K562 (cell line): ENCODE measurements at regions not wholly inside any gene's neighbourhood (a gene's known extent, or its start where the extent isn't known, plus 50 kb on each side); places are given as distances from the start of the nearest gene placed in this dataset.

Source experiments
- ATAC-seq: fragments of 200-7000 bp; cut with Tn5 transposase; 3 replicates; pipeline ENCODE4 v1.9.1; 2020; ENCODE audit warnings: moderate library complexity
- BruUV-seq: library from RNA; stranded (reverse); fragments of 400-500 nt; replicated peaks from 2 replicates; lab custom pipeline; 2021; lab: Mats Ljungman, UMichigan
- CTCF ChIA-PET: fragments of 300-600 bp; formaldehyde crosslinking; extraction: SDS; loops from one replicate; lab custom pipeline; 2021; ENCODE audit warnings: low intra/inter-chr PET ratio; lab: Yijun Ruan, JAX
- POLR2A ChIA-PET: fragments of 300-600, 350-650 bp; sonication (Branson Sonifier 250); formaldehyde crosslinking; extraction: SDS; loops from one replicate; lab custom pipeline; 2021; ENCODE audit warnings: antibody characterized with exemption, inconsistent platforms; lab: Yijun Ruan, JAX
- DNase-seq, 4 experiments: peaks; one replicate each; pipeline versions ENCODE4 v3.0.0 to v3.0.0-alpha.2; 2011 to 2018; ENCODE audit warnings: low spot score in 3 of 4, mixed read lengths in 3 of 4; ENCODE audit errors: extremely low read depth in 1 of 4
- FAIRE-seq: peaks from 2 replicates; lab custom pipeline; 2011; peaks lifted over from hg19 to GRCh38; lab: Jason Lieb, UNC
- H2AFZ ChIP-seq: 2 replicates; pipeline ENCODE4 v1.6.0; 2011; ENCODE audit warnings: low read depth, low read length, control low read depth, inconsistent platforms
- H3K27ac ChIP-seq: fragments of 200-600 bp; 3 replicates; pipeline ENCODE4 v1.8.0; 2011; ENCODE audit warnings: low read depth, mild to moderate bottlenecking, control low read depth, inconsistent platforms, low read length, moderate library complexity, mixed read lengths; ENCODE audit errors: extremely low read depth
- H3K27me3 ChIP-seq, 2 experiments: fragments of 300-600 bp in 1 of 2; 2 replicates in 1 of 2; 3 replicates in 1 of 2; pipeline versions ENCODE4 v1.6.0 to v1.8.0; 2011; ENCODE audit warnings: inconsistent platforms in 2 of 2, low read length in 2 of 2, mild to moderate bottlenecking in 1 of 2, mixed read lengths in 1 of 2, moderate library complexity in 1 of 2; ENCODE audit not compliant: control insufficient read depth in 2 of 2, insufficient read depth in 2 of 2
- H3K36me3 ChIP-seq: fragments of 300-600 bp; 3 replicates; pipeline ENCODE4 v1.8.0; 2011; ENCODE audit warnings: mild to moderate bottlenecking, low read length, inconsistent platforms; ENCODE audit not compliant: control insufficient read depth, insufficient read depth
- H3K4me1 ChIP-seq, 2 experiments: fragments of 200-600 bp in 1 of 2; replicated peaks in 1 of 2; 2 replicates in 1 of 2; 3 replicates in 1 of 2; pipeline versions ENCODE4 v1.5.1 to v1.8.0; 2011; ENCODE audit warnings: inconsistent platforms in 2 of 2, low read length in 2 of 2, mild to moderate bottlenecking in 1 of 2, mixed read lengths in 1 of 2, moderate library complexity in 1 of 2; ENCODE audit not compliant: control insufficient read depth in 2 of 2, insufficient read depth in 2 of 2
- H3K4me2 ChIP-seq: 2 replicates; pipeline ENCODE4 v1.6.1; 2011; ENCODE audit warnings: low read length, control low read depth, inconsistent platforms, mixed read lengths; ENCODE audit not compliant: insufficient read depth
- H3K4me3 ChIP-seq: fragments of 200-600 bp; sonication (generic), shearing (Covaris generic); 2 replicates; pipeline ENCODE4 v1.5.1; 2016; ENCODE audit warnings: control low read depth, inconsistent platforms
- H3K79me2 ChIP-seq: fragments of 200-600 bp; 3 replicates; pipeline ENCODE4 v1.8.0; 2011; ENCODE audit warnings: low read length, inconsistent platforms; ENCODE audit not compliant: control insufficient read depth, insufficient read depth
- H3K9ac ChIP-seq, 2 experiments: 2 replicates each; pipeline versions ENCODE4 v1.6.0 to v1.6.1; 2011; ENCODE audit warnings: low read depth in 2 of 2, low read length in 2 of 2, control low read depth in 1 of 2, inconsistent platforms in 1 of 2, mild to moderate bottlenecking in 1 of 2, mixed read lengths in 1 of 2; ENCODE audit not compliant: insufficient read depth in 1 of 2
- H3K9me1 ChIP-seq: one replicate; pipeline ENCODE4 v1.6.0; 2011; ENCODE audit warnings: inconsistent platforms, mild to moderate bottlenecking, low read length, moderate library complexity; ENCODE audit not compliant: control insufficient read depth, insufficient read depth
- H3K9me3 ChIP-seq: replicated peaks from 2 replicates; pipeline ENCODE4 v1.5.1; 2011; ENCODE audit warnings: low read depth, low read length, inconsistent platforms; ENCODE audit not compliant: control insufficient read depth, insufficient read depth
- H4K20me1 ChIP-seq: replicated peaks from 2 replicates; pipeline ENCODE4 v1.6.1; 2011; ENCODE audit warnings: low read length, inconsistent platforms, mixed read lengths; ENCODE audit not compliant: control insufficient read depth, insufficient read depth
- BCOR ChIP-seq: fragments of 450-650 bp; IDR thresholded peaks from 2 replicates; pipeline ENCODE4 v1.6.1; 2016
- CBX2 ChIP-seq: fragments of 200-600 bp; sonication (generic); IDR thresholded peaks from one replicate; pipeline ENCODE4 v1.6.1; 2012; ENCODE audit warnings: mild to moderate bottlenecking, low read length, inconsistent platforms; ENCODE audit not compliant: insufficient read depth, poor library complexity, severe bottlenecking
- SMAD4 ChIP-seq: fragments of 250-450 bp; sonication (Bioruptor Pico); conservative IDR thresholded peaks from 2 replicates; pipeline ENCODE4 v1.8.0; 2021; ENCODE audit warnings: inconsistent platforms, mild to moderate bottlenecking, moderate library complexity
- SMARCC2 ChIP-seq: fragments of 450-650 bp; IDR thresholded peaks from 2 replicates; pipeline ENCODE4 v1.6.1; 2017; ENCODE audit warnings: antibody characterized with exemption, moderate library complexity, mild to moderate bottlenecking, low read depth
- TCF7L2 ChIP-seq: fragments of 150-350 bp; IDR thresholded peaks from 2 replicates; pipeline ENCODE4 v1.6.1; 2016; ENCODE audit warnings: low read depth, mild to moderate bottlenecking, low read length, moderate library complexity
- ZBTB5 ChIP-seq: fragments of 450-650 bp; IDR thresholded peaks from 2 replicates; pipeline ENCODE4 v1.6.1; 2017; ENCODE audit warnings: antibody characterized with exemption
- ZC3H4 ChIP-seq: sonication (generic); formaldehyde crosslinking; IDR thresholded peaks from 2 replicates; pipeline ENCODE4 v1.9.0; 2021; ENCODE audit warnings: missing genetic modification reagents, borderline replicate concordance
- ZNF696 ChIP-seq: fragments of 250-450 bp; sonication (Bioruptor Pico); conservative IDR thresholded peaks from 2 replicates; pipeline ENCODE4 v1.4.0; 2020; ENCODE audit warnings: mild to moderate bottlenecking, moderate library complexity
- WGBS: fragments of 100-300 bp; shearing (Covaris generic); methylation state at CpG from one replicate; pipeline ENCODE4 v1.1.6; 2016; ENCODE audit warnings: low coverage, mixed read lengths; ENCODE audit not compliant: insufficient coverage; ENCODE audit errors: missing lambda C conversion rate; 5-methylcytosine and 5-hydroxymethylcytosine counted together
- in situ Hi-C: fragments of 300-500 bp; cut with MboI; formaldehyde crosslinking; loops from 4 replicates; pipeline ENCODE4 v1.15.0; 2018; ENCODE audit warnings: inconsistent platforms, mixed read lengths
- intact Hi-C: fragments of 100-400 bp; cut with micrococcal nuclease; formaldehyde crosslinking; loops from 2 replicates; pipeline ENCODE4 v1.14.2; 2022

- H3K27ac ChIP-seq, result no peak overlapping the region
- CTCF ChIA-PET, result no interaction called here
- no peaks in the 10 kb centered on the region for H3K27me3 ChIP-seq
- H3K9me1 ChIP-seq, result no peaks in the 10 kb centered on the region
- no peak overlapping the region for H3K4me2 ChIP-seq
- H3K4me1 ChIP-seq, result no peaks in the 10 kb centered on the region; a peak in 1 of 5 replicates
- intact Hi-C loops, result no loop called here
- no peak for TF ChIP-seq SMARCC2
- TF ChIP-seq CBX2, result no peak
- no peak for TF ChIP-seq BCOR
- no peak for TF ChIP-seq ZBTB5
- TF ChIP-seq ZC3H4, result no peak
- TF ChIP-seq ZNF696 (CRISPR knock-in tag), result no peak
- no peak for TF ChIP-seq TCF7L2
- TF ChIP-seq SMAD4 (CRISPR knock-in tag), result no peak
- TF ChIP-seq, all 486 proteins: peak for 0
- ATAC-seq (no peak), DNase-seq (no peak), FAIRE-seq (no peak)
- Histone ChIP-seq H3K9ac (no peak overlapping the region), H2AFZ (peak overlapping the region; percentile 46; the same call in 1 of the 2 replicates), H3K79me2 (no peaks in the 10 kb centered on the region), H3K9me3 (no peaks in the 10 kb centered on the region), H4K20me1 (no peaks in the 10 kb centered on the region), H3K4me3 (no peak overlapping the region), H3K36me3 (no peaks in the 10 kb centered on the region)
- in situ Hi-C loops, result no loop called here
- BruUV-seq, result no TSS peak
- POLR2A ChIA-PET, result no interaction called here
- 29% methylated on average over 6 of the region's 6 CpGs for WGBS
These were observed 65.3 kb upstream of the ZNF280D start for GRCh38 chr15:56798639-56799038.
